ENCODE measurements at regions not wholly inside any gene's neighbourhood (a gene's known extent, or its start where the extent isn't known, plus 50 kb on each side); places are given as distances from the start of the nearest gene placed in this dataset.

- TF ChIP-seq CTCF (IDR thresholded peaks at IDR 0.05) (no peak), POLR2A (IDR thresholded peaks at IDR 0.05) (no peak)
Measured at GRCh38 chr1:18041685-18042355, 65.8 kb upstream of the IGSF21 start.

All from tibial nerve (tissue), 3 donors.